Activated T-cell treated with anti-CD3 and anti-CD28 coated beads, Interleukin-2, amount 50 U/mL, for 72 hours (primary cell): ENCODE measurements at regions not wholly inside any gene's neighbourhood (a gene's known extent, or its start where the extent isn't known, plus 50 kb on each side); places are given as distances from the start of the nearest gene placed in this dataset.
"Not testable (repeated sequence)": the region's sequence is repeated elsewhere in the genome, so short reads cannot be mapped to it uniquely, and the experiment has no call there.

ENCODE experiments used
- ATAC-seq, 2 donors: fragments of 150-1000 bp; cut with Tn5 transposase; replicated peaks in 1 of 2; 2 replicates each; pipeline ENCODE4 v1.10.0; 2021; ENCODE audit warnings: moderate library complexity in 2 of 2, mild to moderate bottlenecking in 1 of 2
- DNase-seq, 2 donors: peaks; one replicate each; pipeline ENCODE4 v3.0.0; 2021 to 2022; ENCODE audit warnings: mixed read lengths in 1 of 2
- H3K27ac Mint-ChIP-seq: one replicate; pipeline ENCODE4 v1.8.0; 2022; ENCODE audit warnings: mild to moderate bottlenecking, moderate library complexity, mixed read lengths
- H3K27me3 Mint-ChIP-seq: one replicate; pipeline ENCODE4 v1.8.0; 2022; ENCODE audit warnings: low read depth, mixed read lengths
- H3K36me3 Mint-ChIP-seq, 2 donors: one replicate each; pipeline ENCODE4 v1.8.0; 2022; ENCODE audit warnings: mixed read lengths in 2 of 2, mild to moderate bottlenecking in 1 of 2; ENCODE audit not compliant: insufficient read depth in 2 of 2
- H3K4me1 Mint-ChIP-seq: one replicate; pipeline ENCODE4 v1.8.0; 2022; ENCODE audit warnings: low read depth, mixed read lengths
- H3K4me3 Mint-ChIP-seq, 2 donors: one replicate each; pipeline ENCODE4 v1.8.0; 2022; ENCODE audit warnings: mild to moderate bottlenecking in 2 of 2, mixed read lengths in 2 of 2, moderate library complexity in 2 of 2
- H3K9me3 Mint-ChIP-seq, 2 donors: one replicate each; pipeline ENCODE4 v1.8.0; 2022; ENCODE audit warnings: mixed read lengths in 2 of 2

- Mint-ChIP-seq H3K4me3 (no peak overlapping the region), H3K36me3 (no peaks in the 10 kb centered on the region), H3K9me3 (peaks cover 2% of the 10 kb centered on the region in 2 donors), H3K27ac (no peak overlapping the region), H3K4me1 (peaks cover 6% of the 10 kb centered on the region), H3K27me3 (no peaks in the 10 kb centered on the region)
- ATAC-seq (no peak), DNase-seq (no peak)
Observed at GRCh38 chr13:80547885-80548825, 207.2 kb upstream of the SPRY2 start.

GRCh38 chr13:80547341-80547740, 206.4 kb upstream of the SPRY2 start:
- Mint-ChIP-seq H3K36me3 (no peaks in the 10 kb centered on the region), H3K9me3 (peaks cover 2 to 5% of the 10 kb centered on the region in 2 donors), H3K27ac (no peak overlapping the region), H3K4me1 (peaks cover 4% of the 10 kb centered on the region), H3K4me3 (no peak overlapping the region), H3K27me3 (no peaks in the 10 kb centered on the region)
- DNase-seq (no peak), ATAC-seq (no peak)

GRCh38 chr13:80533175-80533574, 192.2 kb upstream of the SPRY2 start:
- H3K27me3 Mint-ChIP-seq = no peaks in the 10 kb centered on the region
- H3K27ac Mint-ChIP-seq = no peak overlapping the region
- no peak for ATAC-seq

GRCh38 chr13:80530902-80531301, 190.0 kb upstream of the SPRY2 start:
- Mint-ChIP-seq H3K27ac (no peak overlapping the region), H3K36me3 (no peaks in the 10 kb centered on the region), H3K9me3 (peaks cover 2 to 3% of the 10 kb centered on the region in 2 donors), H3K4me3 (no peak overlapping the region), H3K27me3 (no peaks in the 10 kb centered on the region), H3K4me1 (no peaks in the 10 kb centered on the region)
- ATAC-seq = no peak
- no peak for DNase-seq

More at GRCh38 chr13:80533175-80533574, 192.2 kb upstream of the SPRY2 start:
- DNase-seq = no peak
- no peaks in the 10 kb centered on the region for H3K36me3 Mint-ChIP-seq
- H3K4me3 Mint-ChIP-seq = no peak overlapping the region
- peaks cover 1 to 2% of the 10 kb centered on the region in 2 donors for H3K9me3 Mint-ChIP-seq
- no peaks in the 10 kb centered on the region for H3K4me1 Mint-ChIP-seq

GRCh38 chr13:80530191-80530590, 189.3 kb upstream of the SPRY2 start:
- Mint-ChIP-seq H3K4me3 (no peak overlapping the region), H3K27ac (no peak overlapping the region), H3K27me3 (no peaks in the 10 kb centered on the region), H3K4me1 (no peaks in the 10 kb centered on the region), H3K36me3 (no peaks in the 10 kb centered on the region), H3K9me3 (peaks cover 2 to 3% of the 10 kb centered on the region in 2 donors)
- DNase-seq (no peak), ATAC-seq (no peak)

- no peaks in the 10 kb centered on the region for H3K36me3 Mint-ChIP-seq
- ATAC-seq = no peak
Observed at GRCh38 chr13:80529734-80530133, 188.8 kb upstream of the SPRY2 start.

GRCh38 chr13:80528733-80529132, 187.8 kb upstream of the SPRY2 start:
- Mint-ChIP-seq H3K9me3 (peaks cover 3 to 4% of the 10 kb centered on the region in 2 donors), H3K4me1 (no peaks in the 10 kb centered on the region), H3K36me3 (no peaks in the 10 kb centered on the region), H3K27me3 (no peaks in the 10 kb centered on the region), H3K4me3 (no peak overlapping the region), H3K27ac (no peak overlapping the region)
- DNase-seq (no peak), ATAC-seq (no peak)

More at GRCh38 chr13:80529734-80530133, 188.8 kb upstream of the SPRY2 start:
- H3K27ac Mint-ChIP-seq = no peak overlapping the region
- no peaks in the 10 kb centered on the region for H3K4me1 Mint-ChIP-seq
- no peak for DNase-seq
- H3K9me3 Mint-ChIP-seq = peaks cover 2 to 3% of the 10 kb centered on the region in 2 donors
- no peaks in the 10 kb centered on the region for H3K27me3 Mint-ChIP-seq
- no peak overlapping the region for H3K4me3 Mint-ChIP-seq

GRCh38 chr13:80527400-80527799, 186.5 kb upstream of the SPRY2 start:
- Mint-ChIP-seq H3K4me3 (no peak overlapping the region), H3K27ac (no peak overlapping the region), H3K4me1 (no peaks in the 10 kb centered on the region), H3K9me3 (peaks cover 3 to 4% of the 10 kb centered on the region in 2 donors), H3K36me3 (no peaks in the 10 kb centered on the region), H3K27me3 (no peaks in the 10 kb centered on the region)
- ATAC-seq (no peak), DNase-seq (no peak)

GRCh38 chr13:80524447-80525215, 183.7 kb upstream of the SPRY2 start:
- Mint-ChIP-seq H3K27ac (no peak overlapping the region), H3K36me3 (peaks cover 0 to 2% of the 10 kb centered on the region in 2 donors), H3K4me3 (no peak overlapping the region), H3K9me3 (peaks cover 6 to 8% of the 10 kb centered on the region in 2 donors), H3K27me3 (no peaks in the 10 kb centered on the region), H3K4me1 (no peaks in the 10 kb centered on the region)
- ATAC-seq (no peak), DNase-seq (no peak)

GRCh38 chr13:80523134-80523533, 182.2 kb upstream of the SPRY2 start:
- Mint-ChIP-seq H3K36me3 (peaks cover 0 to 2% of the 10 kb centered on the region in 2 donors), H3K27ac (no peak overlapping the region), H3K27me3 (no peaks in the 10 kb centered on the region), H3K4me3 (no peak overlapping the region), H3K9me3 (peaks cover 12 to 13% of the 10 kb centered on the region in 2 donors), H3K4me1 (no peaks in the 10 kb centered on the region)
- DNase-seq = no peak
- no peak for ATAC-seq

GRCh38 chr13:80522463-80522862, 181.5 kb upstream of the SPRY2 start:
- H3K27ac Mint-ChIP-seq, H3K4me3 Mint-ChIP-seq, H3K27me3 Mint-ChIP-seq, H3K36me3 Mint-ChIP-seq, DNase-seq, H3K4me1 Mint-ChIP-seq, ATAC-seq: not testable (repeated sequence)
- peaks cover 13 to 15% of the 10 kb centered on the region in 2 donors for H3K9me3 Mint-ChIP-seq

- no peak overlapping the region for H3K27ac Mint-ChIP-seq
- H3K4me3 Mint-ChIP-seq = no peak overlapping the region
- H3K27me3 Mint-ChIP-seq = no peaks in the 10 kb centered on the region
- H3K4me1 Mint-ChIP-seq = no peaks in the 10 kb centered on the region
- peaks cover 0 to 2% of the 10 kb centered on the region in 2 donors for H3K36me3 Mint-ChIP-seq
- peaks cover 11% of the 10 kb centered on the region in 2 donors for H3K9me3 Mint-ChIP-seq
- DNase-seq = no peak
- no peak for ATAC-seq
Observed at GRCh38 chr13:80516818-80517348, 176.0 kb upstream of the SPRY2 start.

GRCh38 chr13:80515296-80515695, 174.4 kb upstream of the SPRY2 start:
- ATAC-seq = no peak
- H3K4me1 Mint-ChIP-seq = no peaks in the 10 kb centered on the region
- no peaks in the 10 kb centered on the region for H3K27me3 Mint-ChIP-seq
- peaks cover 0 to 2% of the 10 kb centered on the region in 2 donors for H3K36me3 Mint-ChIP-seq
- no peak overlapping the region for H3K4me3 Mint-ChIP-seq
- no peak for DNase-seq
- no peak overlapping the region for H3K27ac Mint-ChIP-seq
- H3K9me3 Mint-ChIP-seq = peaks cover 9% of the 10 kb centered on the region in 2 donors
